Activated T-helper 1 cell treated with anti-CD3 and anti-CD28 coated beads, Interleukin-12 subunit alpha, Interleukin-12 subunit beta, Interleukin-2, Interleukin-4 antibody, amounts not matched to agents 30 ng/mL and 10 ng/mL and 1 ng/mL, durations not matched to agents 14 hours and 24 hours and 36 hours (primary cell): ENCODE measurements at regions not wholly inside any gene's neighbourhood (a gene's known extent, or its start where the extent isn't known, plus 50 kb on each side); places are given as distances from the start of the nearest gene placed in this dataset.

Experiments used
- DNase-seq: peaks from one replicate; pipeline ENCODE4 v3.0.0; 2021; ENCODE audit warnings: low spot score
- H3K27ac Mint-ChIP-seq: one replicate; pipeline ENCODE4 v1.8.0; 2021; ENCODE audit warnings: mild to moderate bottlenecking, mixed read lengths
- H3K27me3 Mint-ChIP-seq: one replicate; pipeline ENCODE4 v1.8.0; 2022; ENCODE audit warnings: mild to moderate bottlenecking, moderate library complexity, mixed read lengths; ENCODE audit not compliant: insufficient read depth
- H3K36me3 Mint-ChIP-seq: one replicate; pipeline ENCODE4 v1.8.0; 2021; ENCODE audit warnings: low read depth, mixed read lengths
- H3K4me1 Mint-ChIP-seq: one replicate; pipeline ENCODE4 v1.8.0; 2021; ENCODE audit warnings: low read depth, mixed read lengths
- H3K4me3 Mint-ChIP-seq: one replicate; pipeline ENCODE4 v1.8.0; 2021; ENCODE audit warnings: mild to moderate bottlenecking, moderate library complexity, mixed read lengths
- H3K9me3 Mint-ChIP-seq: one replicate; pipeline ENCODE4 v1.8.0; 2021; ENCODE audit warnings: mixed read lengths
- intact Hi-C: fragments of 100-400 bp; cut with micrococcal nuclease; formaldehyde crosslinking; loops from one replicate; pipeline ENCODE4 v1.15.1; 2024

GRCh38 chr9:79824265-79824664, 252.5 kb downstream of the TLE4 start:
- no peak overlapping the region for H3K27ac Mint-ChIP-seq
- H3K36me3 Mint-ChIP-seq = peaks cover 12% of the 10 kb centered on the region
- H3K27me3 Mint-ChIP-seq = no peaks in the 10 kb centered on the region
- peak overlapping the region; percentile 19 for H3K4me3 Mint-ChIP-seq
- no peak for DNase-seq
- H3K9me3 Mint-ChIP-seq = peaks cover 9% of the 10 kb centered on the region
- peaks cover 32% of the 10 kb centered on the region for H3K4me1 Mint-ChIP-seq
- intact Hi-C loops = loop anchor here (10.0 kb wide), 1 partner anchor 131 kb away; no protein-coding TSS in a partner anchor

GRCh38 chr9:79817438-79818004, 245.8 kb downstream of the TLE4 start:
- no peak overlapping the region for H3K4me3 Mint-ChIP-seq
- H3K9me3 Mint-ChIP-seq = peaks cover 4% of the 10 kb centered on the region
- intact Hi-C loops = loop anchor here (1.0 to 5.0 kb wide), 4 partner anchors 65 to 345 kb away; partner anchors contain the start of gene TLE4
- DNase-seq = peak; percentile 16
- no peak overlapping the region for H3K27ac Mint-ChIP-seq
- H3K4me1 Mint-ChIP-seq = peaks cover 53% of the 10 kb centered on the region
- peaks cover 4% of the 10 kb centered on the region for H3K36me3 Mint-ChIP-seq
- H3K27me3 Mint-ChIP-seq = peaks cover 3% of the 10 kb centered on the region

- H3K27ac Mint-ChIP-seq = no peak overlapping the region
- intact Hi-C loops = no loop called here
- no peak for DNase-seq
- H3K36me3 Mint-ChIP-seq = no peaks in the 10 kb centered on the region
- H3K9me3 Mint-ChIP-seq = no peaks in the 10 kb centered on the region
- peak overlapping the region; percentile 74 for H3K4me3 Mint-ChIP-seq
- H3K27me3 Mint-ChIP-seq = peaks cover 5% of the 10 kb centered on the region
- peaks cover 48% of the 10 kb centered on the region for H3K4me1 Mint-ChIP-seq
Measured at GRCh38 chr9:79813258-79813638, 241.5 kb downstream of the TLE4 start.

- no peaks in the 10 kb centered on the region for H3K36me3 Mint-ChIP-seq
- peak overlapping the region; percentile 24 for H3K27ac Mint-ChIP-seq
Measured at GRCh38 chr9:79812507-79813257, 240.9 kb downstream of the TLE4 start.

GRCh38 chr9:79812099-79812498, 240.3 kb downstream of the TLE4 start:
- no peaks in the 10 kb centered on the region for H3K9me3 Mint-ChIP-seq
- DNase-seq = no peak
- no peaks in the 10 kb centered on the region for H3K36me3 Mint-ChIP-seq
- intact Hi-C loops = loop anchor here (1.0 kb wide), 1 partner anchor 241 kb away; the partner anchor contains the start of gene TLE4
- peaks cover 5% of the 10 kb centered on the region for H3K27me3 Mint-ChIP-seq
- no peak overlapping the region for H3K27ac Mint-ChIP-seq
- peaks cover 37% of the 10 kb centered on the region for H3K4me1 Mint-ChIP-seq
- peak overlapping the region; percentile 74 for H3K4me3 Mint-ChIP-seq

More at GRCh38 chr9:79812507-79813257, 240.9 kb downstream of the TLE4 start:
- peaks cover 43% of the 10 kb centered on the region for H3K4me1 Mint-ChIP-seq
- H3K4me3 Mint-ChIP-seq = peak overlapping the region; percentile 74
- H3K9me3 Mint-ChIP-seq = no peaks in the 10 kb centered on the region
- intact Hi-C loops = loop anchor here (1.0 kb wide), 1 partner anchor 241 kb away; the partner anchor contains the start of gene TLE4
- no peak for DNase-seq
- H3K27me3 Mint-ChIP-seq = peaks cover 5% of the 10 kb centered on the region

- Mint-ChIP-seq H3K9me3 (no peaks in the 10 kb centered on the region), H3K4me3 (no peak overlapping the region), H3K27ac (no peak overlapping the region), H3K27me3 (peaks cover 5% of the 10 kb centered on the region), H3K36me3 (no peaks in the 10 kb centered on the region), H3K4me1 (peaks cover 21% of the 10 kb centered on the region)
- intact Hi-C loops = no loop called here
- no peak for DNase-seq
Measured at GRCh38 chr9:79809931-79810330, 238.2 kb downstream of the TLE4 start.

GRCh38 chr9:79809316-79809876, 237.6 kb downstream of the TLE4 start:
- Mint-ChIP-seq H3K36me3 (no peaks in the 10 kb centered on the region), H3K27me3 (peaks cover 5% of the 10 kb centered on the region), H3K27ac (no peak overlapping the region), H3K4me1 (peaks cover 21% of the 10 kb centered on the region), H3K4me3 (no peak overlapping the region), H3K9me3 (no peaks in the 10 kb centered on the region)
- DNase-seq = no peak
- intact Hi-C loops = no loop called here

GRCh38 chr9:79807971-79808370, 236.2 kb downstream of the TLE4 start:
- intact Hi-C loops = no loop called here
- Mint-ChIP-seq H3K27me3 (peaks cover 2% of the 10 kb centered on the region), H3K4me1 (peaks cover 10% of the 10 kb centered on the region), H3K36me3 (no peaks in the 10 kb centered on the region), H3K4me3 (no peak overlapping the region), H3K27ac (no peak overlapping the region), H3K9me3 (no peaks in the 10 kb centered on the region)
- no peak for DNase-seq

- no peak overlapping the region for H3K4me3 Mint-ChIP-seq
- H3K27me3 Mint-ChIP-seq = peaks cover 2% of the 10 kb centered on the region
- H3K9me3 Mint-ChIP-seq = no peaks in the 10 kb centered on the region
- H3K4me1 Mint-ChIP-seq = no peaks in the 10 kb centered on the region
- H3K36me3 Mint-ChIP-seq = no peaks in the 10 kb centered on the region
- H3K27ac Mint-ChIP-seq = no peak overlapping the region
- no peak for DNase-seq
- intact Hi-C loops = no loop called here
Measured at GRCh38 chr9:79806086-79806485, 234.3 kb downstream of the TLE4 start.

- Mint-ChIP-seq H3K36me3 (no peaks in the 10 kb centered on the region), H3K27me3 (no peaks in the 10 kb centered on the region), H3K4me3 (no peak overlapping the region), H3K27ac (no peak overlapping the region), H3K4me1 (no peaks in the 10 kb centered on the region), H3K9me3 (no peaks in the 10 kb centered on the region)
- DNase-seq = no peak
- intact Hi-C loops = no loop called here
Measured at GRCh38 chr9:79801459-79801858, 229.7 kb downstream of the TLE4 start.

- no peaks in the 10 kb centered on the region for H3K27me3 Mint-ChIP-seq
Measured at GRCh38 chr9:79800578-79800977, 228.8 kb downstream of the TLE4 start.

GRCh38 chr9:79799691-79800335, 228.0 kb downstream of the TLE4 start:
- H3K4me1 Mint-ChIP-seq = no peaks in the 10 kb centered on the region
- intact Hi-C loops = no loop called here
- H3K27me3 Mint-ChIP-seq = no peaks in the 10 kb centered on the region

More at GRCh38 chr9:79800578-79800977, 228.8 kb downstream of the TLE4 start:
- Mint-ChIP-seq H3K9me3 (no peaks in the 10 kb centered on the region), H3K27ac (no peak overlapping the region), H3K4me1 (no peaks in the 10 kb centered on the region), H3K4me3 (no peak overlapping the region), H3K36me3 (no peaks in the 10 kb centered on the region)
- DNase-seq = no peak
- intact Hi-C loops = no loop called here

GRCh38 chr9:79798450-79798849, 226.7 kb downstream of the TLE4 start:
- H3K36me3 Mint-ChIP-seq = no peaks in the 10 kb centered on the region
- DNase-seq = no peak
- no peaks in the 10 kb centered on the region for H3K27me3 Mint-ChIP-seq
- no peaks in the 10 kb centered on the region for H3K9me3 Mint-ChIP-seq
- no peak overlapping the region for H3K4me3 Mint-ChIP-seq
- no peak overlapping the region for H3K27ac Mint-ChIP-seq
- no peaks in the 10 kb centered on the region for H3K4me1 Mint-ChIP-seq
- intact Hi-C loops = no loop called here

More at GRCh38 chr9:79799691-79800335, 228.0 kb downstream of the TLE4 start:
- Mint-ChIP-seq H3K36me3 (no peaks in the 10 kb centered on the region), H3K9me3 (no peaks in the 10 kb centered on the region), H3K27ac (no peak overlapping the region), H3K4me3 (no peak overlapping the region)
- no peak for DNase-seq
